GM12874 (cell line): ENCODE measurements at regions not wholly inside any gene's neighbourhood (a gene's known extent, or its start where the extent isn't known, plus 50 kb on each side); places are given as distances from the start of the nearest gene placed in this dataset.

Experiments
- CTCF ChIP-seq: IDR thresholded peaks from 2 replicates; pipeline ENCODE4 v1.5.1; 2011; ENCODE audit warnings: low read depth, mild to moderate bottlenecking, control low read depth, low read length, moderate library complexity; ENCODE audit not compliant: insufficient read depth

- TF ChIP-seq CTCF: no peak
These were observed 335.3 kb upstream of the AADAT start for GRCh38 chr4:170425040-170425439.

GRCh38 chr4:170423137-170423536, 333.4 kb upstream of the AADAT start:
- no peak for TF ChIP-seq CTCF

GRCh38 chr4:170420255-170420693, 330.5 kb upstream of the AADAT start:
- no peak for TF ChIP-seq CTCF

- no peak for TF ChIP-seq CTCF
These were observed 325.2 kb upstream of the AADAT start for GRCh38 chr4:170414961-170415360.

- no peak for TF ChIP-seq CTCF
These were observed 324.6 kb upstream of the AADAT start for GRCh38 chr4:170414360-170414759.

GRCh38 chr4:170413951-170414350, 324.2 kb upstream of the AADAT start:
- no peak for TF ChIP-seq CTCF

GRCh38 chr4:170400361-170400760, 310.6 kb upstream of the AADAT start:
- TF ChIP-seq CTCF: no peak
